GM19468 (cell line): ENCODE measurements at regions not wholly inside any gene's neighbourhood (a gene's known extent, or its start where the extent isn't known, plus 50 kb on each side); places are given as distances from the start of the nearest gene placed in this dataset.
"Not testable (repeated sequence)": the region's sequence is repeated elsewhere in the genome, so short reads cannot be mapped to it uniquely, and the experiment has no call there.

ENCODE experiments used
- ATAC-seq: cut with Tn5 transposase; IDR thresholded peaks from one replicate; pipeline ENCODE4 v1.9.1; 2021; ENCODE audit warnings: mild to moderate bottlenecking, moderate library complexity, moderate number of reproducible peaks; ENCODE audit not compliant: unreplicated experiment; ENCODE audit errors: extremely low read depth

DNA sequence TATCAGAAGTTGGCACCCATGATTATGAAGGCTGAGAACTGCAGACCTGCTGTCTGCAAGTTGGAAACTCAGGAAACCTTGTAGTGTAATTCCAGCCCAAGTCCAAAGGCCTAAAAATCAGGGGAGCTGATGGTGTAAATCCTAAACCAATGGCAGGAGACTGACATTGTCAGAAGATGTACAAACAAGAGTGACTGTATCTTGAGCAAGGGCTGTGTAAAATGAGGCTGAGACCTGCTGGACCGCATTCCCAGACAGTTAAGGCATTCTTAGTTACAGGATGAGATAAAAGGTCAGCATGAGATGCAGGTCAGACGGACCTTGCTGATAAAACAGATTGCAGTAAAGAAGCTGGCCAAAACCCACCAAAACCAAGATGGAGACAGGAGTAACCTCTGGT, 147.7 kb downstream of the COG6 start:
- no peak for ATAC-seq

DNA sequence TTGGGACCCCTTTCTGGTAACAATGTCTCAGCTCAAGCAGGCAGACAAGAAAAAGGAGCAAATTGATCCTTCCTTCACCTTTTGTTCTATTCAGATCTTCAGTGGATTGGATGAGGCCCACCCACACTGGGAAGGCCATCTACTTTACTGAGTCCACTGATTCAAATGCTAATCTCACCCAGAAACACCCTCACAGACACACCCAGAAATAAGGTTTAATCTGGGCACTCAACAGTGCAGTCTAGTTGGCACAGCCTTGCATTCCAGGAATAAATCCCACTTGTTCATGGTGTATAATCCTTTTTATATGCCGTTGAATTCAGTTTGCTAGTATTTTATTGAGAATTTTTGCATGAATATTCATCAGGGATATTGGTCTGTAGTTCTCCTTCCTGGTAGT, 148.4 kb downstream of the COG6 start:
- no peak for ATAC-seq

DNA sequence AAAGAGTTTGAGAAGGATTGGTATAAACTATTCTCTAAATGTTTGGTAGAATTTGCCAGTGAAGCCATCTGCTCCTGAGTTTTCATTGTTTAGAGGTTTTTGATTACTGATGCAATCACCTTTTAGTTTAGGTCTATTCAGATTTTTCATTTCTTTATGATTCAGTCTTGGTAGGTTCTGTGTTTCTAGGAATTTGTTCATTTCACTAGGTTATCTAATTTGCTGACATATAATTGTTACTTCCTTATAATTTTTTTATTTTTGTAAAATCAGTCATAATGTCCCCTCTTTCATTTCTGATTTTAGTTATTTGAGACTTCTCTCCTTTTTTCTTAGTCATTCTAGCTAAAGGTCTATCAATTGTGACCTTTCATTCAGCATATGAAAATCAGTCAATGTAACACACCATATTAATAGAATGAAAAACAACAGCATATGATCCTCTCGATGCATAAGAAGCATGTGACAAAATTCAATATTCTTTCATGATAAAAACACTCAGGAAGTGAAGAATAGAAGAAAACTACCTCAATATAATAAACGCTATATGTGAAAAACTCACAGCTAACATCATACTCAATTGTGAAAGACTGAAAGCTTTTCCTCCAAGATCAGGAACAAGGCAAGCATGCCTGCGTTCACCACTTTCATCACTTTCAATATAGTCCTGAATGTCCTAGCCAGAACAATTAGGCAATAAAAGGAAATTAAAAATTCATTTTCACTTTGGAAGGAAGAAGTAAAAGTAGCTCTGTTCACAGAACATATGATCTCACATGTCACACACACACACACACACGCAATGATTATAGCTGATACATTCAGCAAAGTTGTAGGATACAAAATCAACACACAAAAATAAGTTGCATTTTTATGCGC, 149.1 kb downstream of the COG6 start:
- ATAC-seq, result no peak

DNA sequence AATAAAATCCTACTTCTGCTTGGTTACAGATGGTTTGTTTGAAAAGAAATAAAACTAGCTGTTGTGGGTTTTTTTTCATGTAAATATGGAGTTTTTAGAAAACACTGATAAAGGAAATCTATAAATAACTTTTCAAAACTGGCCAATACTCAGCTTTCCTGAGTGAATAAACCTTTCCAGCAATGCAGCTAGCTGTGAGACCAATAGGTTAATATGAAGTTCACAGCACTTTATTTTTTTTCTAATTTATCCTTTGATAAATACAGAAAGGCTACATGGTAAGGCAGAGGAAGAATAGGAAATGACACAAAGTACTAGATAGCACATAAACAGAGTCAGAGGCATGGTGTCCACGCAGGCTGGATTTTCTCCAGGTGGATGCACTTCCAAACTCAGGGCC, 154.0 kb downstream of the COG6 start:
- ATAC-seq, result no peak

DNA sequence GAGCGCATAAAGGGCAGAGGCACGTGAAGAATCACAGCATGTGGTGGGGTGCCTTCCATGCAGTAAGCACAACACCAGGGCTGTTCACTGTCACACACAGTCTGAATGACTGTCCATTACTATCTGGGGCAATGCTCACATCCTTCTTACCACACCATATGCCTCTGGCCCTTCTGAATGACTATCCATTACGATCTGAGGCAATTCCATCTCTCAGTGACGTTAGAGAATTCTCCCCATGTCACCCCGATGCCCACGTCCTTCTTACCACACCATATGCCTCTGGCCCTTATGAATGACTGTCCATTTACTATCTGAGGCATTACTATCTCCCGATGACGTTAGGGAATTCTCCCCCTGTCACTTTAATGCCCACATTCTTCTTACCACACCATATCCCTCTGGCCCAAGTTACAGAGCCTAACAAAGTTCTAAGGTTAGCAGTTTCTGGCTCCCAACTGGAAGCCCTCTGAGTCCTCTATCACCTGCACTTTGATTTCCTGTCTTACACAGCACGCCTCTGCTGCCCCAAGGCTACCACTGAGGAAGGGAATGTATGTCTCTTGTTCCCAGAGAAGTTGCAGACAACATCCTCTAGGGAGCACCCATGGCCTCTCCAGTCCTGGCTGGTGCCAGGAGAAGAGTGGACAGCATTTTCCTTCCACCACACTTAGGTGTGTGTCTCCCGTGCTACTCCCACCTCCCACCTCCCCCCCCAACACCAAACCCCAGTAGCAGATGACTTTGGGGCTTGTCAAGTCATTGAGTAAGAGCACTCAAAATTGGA, 154.8 kb downstream of the COG6 start:
- ATAC-seq, result no peak

DNA sequence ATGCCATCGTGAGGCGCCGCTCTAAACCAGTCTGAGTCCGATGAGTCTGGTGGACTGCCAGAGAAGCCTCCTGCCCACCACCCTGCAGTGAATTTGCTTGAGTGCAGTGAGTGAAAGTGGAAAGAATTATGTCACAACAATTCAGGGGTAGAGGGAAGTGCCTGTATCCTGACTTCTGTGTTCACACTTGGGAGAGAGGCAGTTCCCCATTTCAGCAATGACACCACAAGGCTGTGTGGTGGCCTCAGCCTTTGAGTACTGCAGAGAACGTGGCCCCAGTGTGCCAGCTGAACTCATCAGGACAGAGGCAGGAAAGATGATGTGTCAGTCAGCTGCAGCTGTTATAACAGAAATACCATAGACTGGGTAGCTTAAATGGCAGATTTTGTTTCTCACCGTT, 155.6 kb downstream of the COG6 start:
- no peak for ATAC-seq

DNA sequence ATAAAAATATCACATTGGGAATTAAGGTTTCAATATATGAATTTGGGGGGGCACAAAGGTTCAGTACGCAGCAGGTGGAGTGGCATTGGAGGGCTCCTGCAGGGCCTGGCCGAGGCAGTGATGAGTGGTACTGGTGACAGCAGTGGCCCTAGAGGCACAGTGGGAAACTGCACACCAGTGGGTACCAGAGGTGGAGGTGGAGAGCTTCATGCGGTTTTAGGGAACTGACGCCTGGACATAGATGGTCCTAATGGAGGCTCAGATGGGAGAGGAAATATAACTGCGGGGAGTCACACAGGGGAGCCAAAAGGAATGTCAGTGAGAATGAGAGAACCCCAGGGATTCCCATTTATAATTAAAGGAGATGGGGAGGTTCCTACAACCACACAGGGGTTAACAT, 156.2 kb downstream of the COG6 start:
- ATAC-seq, result no peak

DNA sequence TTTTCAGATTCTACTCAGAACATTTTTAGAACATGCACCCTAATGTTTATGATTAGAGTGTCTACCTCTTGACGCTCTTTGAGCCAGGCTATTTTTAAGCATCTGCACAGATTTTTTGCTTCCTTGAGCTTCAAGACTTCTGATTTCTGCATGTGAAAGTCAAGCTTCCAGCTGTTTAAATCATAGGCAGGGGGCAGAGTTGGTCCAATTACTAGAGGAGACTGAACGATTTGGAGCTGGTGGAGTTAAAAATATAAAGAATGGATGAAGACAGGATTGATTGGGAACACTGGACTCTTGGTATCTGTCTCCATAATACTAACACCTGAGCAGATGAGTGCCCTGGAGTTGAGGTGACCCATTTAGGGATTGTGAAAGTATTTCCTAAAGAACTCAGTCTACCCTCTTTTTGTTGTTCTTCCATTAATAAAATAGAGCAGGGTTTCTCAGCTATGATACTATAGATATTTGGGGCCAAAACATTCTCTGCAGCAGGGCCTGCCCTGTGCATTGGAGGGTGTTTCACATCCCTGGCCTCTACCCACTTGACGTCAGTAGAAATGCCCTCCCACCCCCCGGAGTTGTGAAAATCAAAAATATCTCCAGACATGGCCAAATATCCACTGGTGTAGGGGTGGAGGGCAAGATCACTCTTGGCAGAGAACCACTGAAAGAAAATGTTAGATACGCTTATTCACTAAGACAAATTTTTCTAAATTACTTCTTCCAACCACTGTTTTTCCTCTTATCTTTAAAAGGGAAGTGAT, 160.1 kb downstream of the COG6 start:
- no peak for ATAC-seq

DNA sequence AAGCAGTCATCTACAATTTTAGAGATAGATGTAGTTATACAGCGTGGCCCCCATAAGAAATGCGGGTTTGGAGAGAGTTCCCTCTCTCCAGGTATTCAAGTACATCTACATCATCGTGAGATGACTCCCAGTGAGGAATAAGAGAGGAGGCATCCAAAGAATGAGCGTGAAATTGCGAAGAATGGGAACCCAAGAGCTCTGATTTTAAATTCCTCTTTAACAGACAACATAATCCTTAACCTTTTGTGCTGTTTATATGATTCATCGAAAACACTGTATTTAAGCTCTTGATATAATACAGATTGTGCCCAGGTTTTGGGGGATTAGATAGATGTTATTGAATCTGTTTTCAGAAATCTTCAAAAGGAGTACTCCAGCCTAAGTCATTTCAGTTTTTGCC, 161.5 kb downstream of the COG6 start:
- ATAC-seq, result no peak

DNA sequence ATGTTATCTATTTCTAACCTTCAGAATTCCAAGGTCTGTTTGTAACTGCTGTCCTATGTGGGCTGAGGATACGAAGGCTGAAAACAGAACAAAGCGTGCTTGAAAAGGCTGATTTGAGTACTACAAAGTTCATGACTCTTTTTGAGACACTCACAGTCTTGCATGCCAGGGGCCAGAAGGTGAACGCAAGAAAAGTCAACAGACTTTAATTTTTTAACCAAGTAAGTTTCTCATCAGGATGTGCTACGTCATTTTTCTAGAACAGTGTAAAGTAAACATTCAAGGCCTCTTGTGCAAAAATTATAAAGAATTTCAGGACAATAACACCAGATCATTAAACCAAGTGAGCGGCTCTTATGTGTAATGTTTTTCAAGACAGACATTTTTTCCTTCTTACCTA, 163.5 kb downstream of the COG6 start:
- no peak for ATAC-seq

DNA sequence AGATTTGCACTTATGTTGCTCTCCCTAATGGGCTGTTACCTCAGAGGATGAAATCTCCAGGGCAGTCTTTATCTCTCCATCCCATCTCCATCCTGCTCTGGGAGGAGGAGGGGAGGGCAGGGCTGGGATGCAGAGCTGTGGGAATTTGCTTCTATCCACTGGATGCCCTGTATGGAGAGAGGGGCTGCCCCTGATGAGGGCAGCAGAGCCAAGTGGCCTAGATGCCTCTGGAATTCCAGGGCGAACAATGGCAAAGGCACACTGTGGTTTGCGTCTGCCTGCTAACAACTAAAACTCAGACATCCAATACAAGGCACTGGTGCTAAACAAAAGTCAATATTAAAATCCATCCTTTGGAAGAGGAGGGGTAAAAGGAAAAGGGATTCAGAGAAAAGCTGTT, 165.1 kb downstream of the COG6 start:
- ATAC-seq, result no peak

DNA sequence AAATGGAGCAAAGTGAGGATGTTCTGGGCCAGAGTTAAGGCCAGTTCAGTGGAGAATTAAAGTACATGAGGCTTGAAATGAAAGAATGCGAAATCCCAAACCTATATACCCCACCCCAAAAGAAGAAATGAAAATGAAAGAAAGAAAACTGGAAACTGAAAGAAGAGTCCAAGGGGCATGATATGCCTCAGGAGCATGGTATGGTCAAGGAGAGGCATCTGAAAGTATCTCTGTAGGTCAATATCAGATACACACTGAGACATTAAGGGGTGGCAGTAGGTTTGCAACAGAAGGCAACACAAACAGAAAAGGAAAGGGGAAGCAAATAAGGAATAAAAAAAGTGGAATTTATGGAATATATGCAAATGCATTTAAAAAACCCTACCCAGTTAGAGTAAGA, 166.5 kb downstream of the COG6 start:
- ATAC-seq, result no peak

DNA sequence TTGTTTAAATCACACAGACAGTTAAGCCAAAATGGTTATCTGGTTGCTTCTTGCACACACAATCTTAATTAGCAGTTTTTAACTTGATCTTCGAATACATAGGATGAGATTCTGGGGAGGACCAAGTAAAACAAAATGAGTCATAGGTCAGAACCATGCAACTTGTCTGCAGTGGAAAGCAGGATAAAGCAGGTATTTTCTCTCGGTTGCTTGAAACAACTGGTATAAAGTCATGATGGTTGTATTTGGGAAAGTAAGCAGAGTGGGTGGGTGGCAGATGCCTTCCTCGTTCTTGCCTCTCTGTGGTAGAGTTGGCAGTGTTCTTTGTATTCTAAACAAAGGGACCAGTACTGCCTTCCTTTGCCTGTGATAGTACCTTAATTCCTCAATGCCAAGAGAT, 167.0 kb downstream of the COG6 start:
- no peak for ATAC-seq

DNA sequence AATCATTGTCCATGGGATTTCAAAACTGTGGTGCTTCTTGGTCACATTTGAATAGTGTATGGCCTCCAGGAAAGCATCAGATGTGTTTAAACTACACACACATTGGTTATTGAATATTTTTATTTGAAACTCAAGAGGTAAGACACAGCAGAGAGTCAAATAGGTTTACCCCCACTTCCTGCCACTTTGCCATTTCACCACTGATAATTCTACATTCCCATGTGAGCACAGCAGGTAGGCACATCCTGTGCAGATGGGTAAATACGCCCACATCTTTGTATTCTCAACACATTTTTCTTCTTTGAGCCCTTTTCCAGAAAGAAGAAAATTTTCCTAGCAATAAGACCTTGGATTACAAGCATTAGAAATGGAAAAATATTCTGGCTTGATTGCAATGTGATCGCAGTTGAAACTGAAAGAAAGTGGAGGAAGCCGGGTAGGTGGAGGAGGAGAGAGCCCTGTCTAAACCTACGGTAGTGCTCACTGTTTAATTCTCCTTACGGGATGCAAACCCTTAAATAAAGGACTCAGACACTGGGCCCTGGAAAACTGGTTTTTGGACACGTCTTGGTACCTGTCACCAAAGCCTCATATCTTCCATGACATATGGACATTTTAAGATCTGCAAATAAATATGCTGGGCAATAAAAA, 167.7 kb downstream of the COG6 start:
- no peak for ATAC-seq

DNA sequence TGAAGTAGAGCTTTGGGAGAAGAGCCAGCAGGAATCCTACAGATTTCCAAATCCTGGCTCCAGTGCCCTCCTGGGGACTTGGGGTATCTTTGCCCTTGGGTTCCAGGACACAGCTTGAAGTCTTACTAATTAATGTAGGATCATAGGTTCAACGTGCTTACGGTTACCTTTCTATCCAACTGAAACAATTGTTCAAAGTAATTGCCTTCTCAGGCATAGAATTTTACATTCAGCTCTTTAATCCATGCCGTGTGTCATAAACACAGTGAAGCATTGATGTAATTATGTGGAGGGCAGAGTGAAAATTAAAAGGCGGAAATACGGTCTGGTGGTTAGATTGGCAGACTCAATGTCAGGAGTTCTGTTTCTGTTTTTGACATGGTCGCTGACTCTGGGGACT, 170.4 kb downstream of the COG6 start:
- no peak for ATAC-seq

DNA sequence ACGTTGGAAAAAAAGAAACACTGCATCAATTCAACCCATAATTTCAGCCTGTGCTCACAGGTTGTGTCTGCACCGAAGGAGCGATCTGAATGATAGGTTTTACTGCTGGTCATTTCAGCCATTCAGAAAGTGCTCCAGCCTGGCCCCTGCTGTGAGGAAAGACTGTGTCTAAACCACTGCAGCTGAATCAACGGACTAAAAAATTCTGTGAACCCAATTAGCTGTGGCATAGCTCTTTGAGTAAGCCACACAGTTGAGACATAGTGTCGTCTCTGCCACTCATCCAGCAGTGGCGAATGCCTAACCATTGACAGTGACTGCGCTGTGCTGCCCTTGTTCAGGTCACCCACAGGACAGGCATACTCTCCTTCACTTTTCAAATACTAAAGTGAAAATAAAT, 179.8 kb downstream of the COG6 start:
- ATAC-seq, result no peak

DNA sequence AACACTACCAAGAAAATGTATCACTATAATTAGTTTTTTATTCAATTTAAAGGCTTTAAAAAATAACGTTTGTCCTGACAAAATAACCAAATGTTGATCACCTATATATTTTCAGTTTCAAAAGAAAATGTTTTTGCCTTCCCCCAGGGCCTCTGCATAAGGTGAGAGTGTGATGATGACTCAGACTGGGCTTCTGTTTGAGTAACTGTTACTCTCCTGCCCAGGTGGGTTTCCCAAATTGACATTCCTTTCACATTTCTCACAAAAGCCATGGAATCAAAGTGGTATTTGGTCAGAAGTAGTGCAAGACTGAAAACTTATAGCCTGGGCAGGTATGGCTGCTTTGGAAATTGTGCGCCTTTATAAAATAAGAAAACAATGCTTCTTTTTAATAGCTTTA, 180.6 kb downstream of the COG6 start:
- ATAC-seq, result no peak

DNA sequence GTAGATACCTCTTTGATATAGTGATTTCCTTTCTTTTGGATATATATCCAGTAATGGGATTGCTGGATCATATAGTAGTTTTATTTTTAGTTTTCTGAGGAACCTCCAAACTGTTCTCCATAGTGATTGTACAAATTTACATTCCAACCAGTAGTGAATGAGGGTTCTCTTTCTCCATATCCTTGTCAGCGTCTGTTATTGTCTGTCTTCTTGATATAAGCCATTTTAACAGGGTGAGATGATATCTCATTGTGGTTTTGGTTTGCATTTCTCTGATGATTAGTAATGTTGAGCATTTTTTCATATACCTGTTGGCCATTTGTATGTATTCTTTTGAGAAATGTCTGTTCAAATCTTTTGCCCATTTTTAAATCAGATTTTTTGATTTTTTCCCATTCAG, 182.4 kb downstream of the COG6 start:
- ATAC-seq, result not testable (repeated sequence)

DNA sequence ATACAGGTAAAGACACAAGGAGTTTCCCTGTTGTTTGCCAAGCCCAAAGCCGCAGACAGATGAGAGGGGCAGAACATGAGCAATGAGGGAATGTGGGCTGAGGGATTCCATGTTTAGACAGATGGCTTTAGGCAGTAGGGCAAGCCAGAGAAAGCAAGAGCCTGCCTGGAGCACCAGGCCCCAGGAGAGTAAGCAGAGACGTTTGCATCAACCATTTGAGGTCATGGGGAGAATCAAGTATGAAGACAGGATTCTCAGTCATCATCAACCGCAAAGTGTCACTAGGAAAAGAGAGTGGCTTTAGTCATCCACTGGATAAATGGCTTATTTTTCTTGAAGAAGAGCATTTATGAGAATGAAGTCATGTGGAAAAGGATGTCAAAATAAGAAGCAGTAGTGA, 184.7 kb downstream of the COG6 start:
- ATAC-seq, result no peak

DNA sequence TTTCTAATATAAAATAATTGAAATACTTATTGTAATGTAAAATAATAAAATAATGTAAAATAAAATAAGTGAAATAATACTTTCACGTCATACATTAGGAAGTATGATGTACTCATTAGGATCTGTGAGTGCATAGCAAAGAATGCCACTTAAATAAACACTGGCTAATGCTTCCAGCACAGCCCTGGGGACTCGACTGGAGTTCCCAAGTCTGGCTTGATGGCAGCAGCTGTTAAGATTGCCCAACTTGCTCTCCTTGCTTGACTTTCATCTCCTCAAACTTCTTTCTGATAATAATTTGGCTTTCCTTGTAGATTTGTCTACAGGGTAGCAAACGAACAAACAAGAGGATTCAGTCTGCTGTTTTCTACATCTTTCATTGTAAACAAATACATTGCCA, 191.9 kb downstream of the COG6 start:
- ATAC-seq, result no peak
